ENCODE measurements at regions not wholly inside any gene's neighbourhood (a gene's known extent, or its start where the extent isn't known, plus 50 kb on each side); places are given as distances from the start of the nearest gene placed in this dataset.
"Not testable (repeated sequence)": the region's sequence is repeated elsewhere in the genome, so short reads cannot be mapped to it uniquely, and the experiment has no call there.

GRCh38 chr5:174586163-174586562 is 138.2 kb upstream of the MSX2 start:
- not testable (repeated sequence) for TF ChIP-seq CTCF, EZH2 (IDR thresholded peaks at IDR 0.05)

Data from neural progenitor cell (in vitro differentiated cells).